ENCODE measurements at regions not wholly inside any gene's neighbourhood (a gene's known extent, or its start where the extent isn't known, plus 50 kb on each side); places are given as distances from the start of the nearest gene placed in this dataset.

DNA sequence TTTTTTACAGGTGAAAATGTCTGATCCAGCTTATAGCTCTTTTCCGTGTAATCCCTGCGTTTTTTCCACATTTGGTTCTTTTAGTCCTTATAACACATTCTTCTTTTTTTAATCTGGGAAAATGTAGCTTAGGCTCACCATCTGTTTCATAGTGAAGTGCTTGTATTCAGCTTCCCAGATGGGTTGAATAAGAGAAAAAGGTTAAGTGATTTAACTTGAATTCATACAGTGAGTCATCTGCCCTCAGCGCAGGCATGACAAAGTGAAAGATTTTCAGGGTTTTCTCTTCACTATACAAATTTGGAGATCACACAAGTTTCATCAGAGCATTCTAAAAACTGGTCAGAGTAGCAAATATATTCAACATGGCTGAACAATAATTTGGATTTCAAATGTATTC, 224.8 kb downstream of the SPRY2 start:
- in situ Hi-C loops (cut with MboI) (no loop called here), intact Hi-C loops (cut with micrococcal nuclease; ENCODE audit: unreplicated experiment) (no loop called here)
- no peaks in the 10 kb centered on the region for H3K4me1 ChIP-seq (ENCODE audit: control insufficient read depth, insufficient read depth, low read length)
- H4K20me1 ChIP-seq (ENCODE audit: control insufficient read depth, insufficient read depth), result no peaks in the 10 kb centered on the region
- no peaks in the 10 kb centered on the region for H3K79me2 ChIP-seq (ENCODE audit: control insufficient read depth, insufficient read depth, low read length)
- ATAC-seq (no peak), FAIRE-seq (no peak), DNase-seq (ENCODE audit: low read depth, low spot score) (no peak)
- SMC1A ChIA-PET (ENCODE audit: uncharacterized antibody, unreplicated experiment), result interaction anchor here (1.0 to 1.2 kb wide), 3 partner anchors 20 to 99 kb away, joined by 3 read pairs; no protein-coding TSS in a partner anchor
- H3K27ac ChIP-seq (ENCODE audit: control insufficient read depth, insufficient read depth), result no peak overlapping the region
- POLR2A ChIA-PET, result no interaction called here
- no peaks in the 10 kb centered on the region for H3K36me3 ChIP-seq (ENCODE audit: control insufficient read depth in 2 of 2, insufficient read depth in 2 of 2, low read length in 1 of 2)
- WGBS (ENCODE audit: insufficient coverage, insufficient replicate concordance, low lambda C conversion rate, missing lambda C conversion rate), result 66% methylated on average over 3 of the region's 3 CpGs
- H3K27me3 ChIP-seq (replicated peaks in 1 of 2; ENCODE audit: control insufficient read depth in 2 of 2, insufficient read depth in 2 of 2, low read length in 1 of 2), result no peaks in the 10 kb centered on the region
- H3K4me3 ChIP-seq, result no peak overlapping the region
- H3K4me2 ChIP-seq (ENCODE audit: control insufficient read depth, insufficient read depth), result no peak overlapping the region
- RAD21 ChIA-PET (ENCODE audit: unreplicated experiment), result no interaction called here
- H3K9ac ChIP-seq (ENCODE audit: control insufficient read depth, insufficient read depth, low read length), result no peak overlapping the region
- H3K9me3 ChIP-seq (replicated peaks; ENCODE audit: control insufficient read depth, insufficient read depth, low read length), result no peaks in the 10 kb centered on the region
- CTCF ChIA-PET, result no interaction called here
- TF ChIP-seq GABPA (IDR thresholded peaks at IDR 0.05; ENCODE audit: low read depth) (no peak), ZZZ3 (IDR thresholded peaks at IDR 0.05; ENCODE audit: control insufficient read depth, insufficient read length, low read depth) (no peak), CBX5 (IDR thresholded peaks at IDR 0.05; ENCODE audit: low read depth) (no peak), FOXM1 (IDR thresholded peaks at IDR 0.05; ENCODE audit: low read depth, low read length) (no peak), NBN (IDR thresholded peaks at IDR 0.05) (no peak), BMI1 (IDR thresholded peaks at IDR 0.05; ENCODE audit: borderline replicate concordance) (no peak), MXI1 (IDR thresholded peaks at IDR 0.05; ENCODE audit: low read depth, low read length) (no peak), SUPT20H (IDR thresholded peaks at IDR 0.05; ENCODE audit: borderline replicate concordance, control insufficient read depth, low read depth, low read length) (no peak), HDAC2 (IDR thresholded peaks at IDR 0.05) (no peak), NFIC (IDR thresholded peaks at IDR 0.05; ENCODE audit: low read depth, low read length) (no peak)
- H2AFZ ChIP-seq (ENCODE audit: control insufficient read depth, low read depth, low read length), result no peak overlapping the region
- BruUV-seq (replicated peaks), result no TSS peak

- FAIRE-seq (no peak), ATAC-seq (no peak), DNase-seq (ENCODE audit: low read depth, low spot score) (no peak)
- TF ChIP-seq KAT2A (conservative IDR thresholded peaks at IDR 0.05; ENCODE audit: control insufficient read depth, low read depth, low read length), result no peak
- TF ChIP-seq E2F8 (IDR thresholded peaks at IDR 0.05; ENCODE audit: low read depth, partially characterized antibody), result no peak
- TF ChIP-seq IRF4 (IDR thresholded peaks at IDR 0.05; ENCODE audit: low read depth, low read length), result no peak
- TF ChIP-seq RAD21 (IDR thresholded peaks at IDR 0.05; ENCODE audit: insufficient read depth, low read depth, low read length), result no peak
- no peak for TF ChIP-seq SMARCA5 (IDR thresholded peaks at IDR 0.05)
- no peak for TF ChIP-seq ZNF207 (IDR thresholded peaks at IDR 0.05; ENCODE audit: borderline replicate concordance)
- no peak for TF ChIP-seq NBN (IDR thresholded peaks at IDR 0.05)
- no peaks in the 10 kb centered on the region for H4K20me1 ChIP-seq (ENCODE audit: control insufficient read depth, insufficient read depth)
- no peaks in the 10 kb centered on the region for H3K4me1 ChIP-seq (ENCODE audit: control insufficient read depth, insufficient read depth, low read length)
- WGBS (ENCODE audit: insufficient coverage, insufficient replicate concordance, low lambda C conversion rate, missing lambda C conversion rate), result 0% methylated on average over 1 of the region's 1 CpG
- no TSS peak for BruUV-seq (replicated peaks)
- ChIA-PET POLR2A (no interaction called here), SMC1A (ENCODE audit: uncharacterized antibody, unreplicated experiment) (interaction anchor here (0.9 to 1.2 kb wide), 4 partner anchors 9 to 99 kb away, joined by 3 read pairs; no protein-coding TSS in a partner anchor), RAD21 (ENCODE audit: unreplicated experiment) (no interaction called here), CTCF (no interaction called here)
- no peaks in the 10 kb centered on the region for H3K9me3 ChIP-seq (replicated peaks; ENCODE audit: control insufficient read depth, insufficient read depth, low read length)
- no peak overlapping the region for H3K9ac ChIP-seq (ENCODE audit: control insufficient read depth, insufficient read depth, low read length)
- H3K27ac ChIP-seq (ENCODE audit: control insufficient read depth, insufficient read depth), result no peak overlapping the region
- intact Hi-C loops (cut with micrococcal nuclease; ENCODE audit: unreplicated experiment) (no loop called here), in situ Hi-C loops (cut with MboI) (no loop called here)
- no peaks in the 10 kb centered on the region for H3K79me2 ChIP-seq (ENCODE audit: control insufficient read depth, insufficient read depth, low read length)
- H3K4me2 ChIP-seq (ENCODE audit: control insufficient read depth, insufficient read depth), result no peak overlapping the region
- H3K27me3 ChIP-seq (replicated peaks in 1 of 2; ENCODE audit: control insufficient read depth in 2 of 2, insufficient read depth in 2 of 2, low read length in 1 of 2), result no peaks in the 10 kb centered on the region
- H3K36me3 ChIP-seq (ENCODE audit: control insufficient read depth in 2 of 2, insufficient read depth in 2 of 2, low read length in 1 of 2), result no peaks in the 10 kb centered on the region
- H3K4me3 ChIP-seq, result no peak overlapping the region
- no peak overlapping the region for H2AFZ ChIP-seq (ENCODE audit: control insufficient read depth, low read depth, low read length)
These were observed 225.3 kb downstream of the SPRY2 start for GRCh38 chr13:80115616-80116015.

Data from GM12878 (cell line).